HepG2 (cell line): ENCODE measurements at regions not wholly inside any gene's neighbourhood (a gene's known extent, or its start where the extent isn't known, plus 50 kb on each side); places are given as distances from the start of the nearest gene placed in this dataset.

Experiments
- ATAC-seq: fragments of 200-7000 bp; cut with Tn5 transposase; 3 replicates; pipeline ENCODE4 v1.9.1; 2020; ENCODE audit warnings: mild to moderate bottlenecking, moderate library complexity
- BruUV-seq: library from RNA; stranded (reverse); fragments of 400-500 nt; replicated peaks from 2 replicates; lab custom pipeline; 2021; lab: Mats Ljungman, UMichigan
- CTCF ChIA-PET: fragments of 300-600 bp; formaldehyde crosslinking; extraction: SDS; loops from one replicate; lab custom pipeline; 2021; ENCODE audit warnings: low total read pairs, inconsistent platforms, low intra/inter-chr PET ratio; lab: Yijun Ruan, JAX
- POLR2A ChIA-PET: fragments of 350-600 bp; sonication (Branson Sonifier 250); formaldehyde crosslinking; loops from one replicate; lab custom pipeline; 2020; ENCODE audit warnings: antibody characterized with exemption, inconsistent platforms; lab: Yijun Ruan, JAX
- DNase-seq: peaks from one replicate; pipeline ENCODE4 v3.0.0-alpha.2; 2015; ENCODE audit warnings: low spot score
- FAIRE-seq: peaks from 3 replicates; lab custom pipeline; 2011; peaks lifted over from hg19 to GRCh38; lab: Jason Lieb, UNC
- H2AFZ ChIP-seq: one replicate; pipeline ENCODE4 v1.6.1; 2011; ENCODE audit warnings: low read length, inconsistent platforms
- H3K27ac ChIP-seq: fragments of 300-600 bp; 3 replicates; pipeline ENCODE4 v1.8.0; 2011; ENCODE audit warnings: mixed run types, mild to moderate bottlenecking, mixed read lengths, low read length, inconsistent platforms; ENCODE audit not compliant: insufficient read depth; ENCODE audit errors: extremely low read length
- H3K27me3 ChIP-seq, 2 experiments: fragments of 200-600 bp in 1 of 2; 2 replicates in 1 of 2; 3 replicates in 1 of 2; pipeline versions ENCODE4 v1.6.0 to v1.8.0; 2011; ENCODE audit warnings: low read length in 2 of 2, mild to moderate bottlenecking in 2 of 2, moderate library complexity in 2 of 2, inconsistent platforms in 1 of 2; ENCODE audit not compliant: insufficient read depth in 2 of 2, control insufficient read depth in 1 of 2
- H3K36me3 ChIP-seq, 2 experiments: fragments of 200-600 bp in 1 of 2; replicated peaks in 1 of 2; 2 replicates in 1 of 2; 3 replicates in 1 of 2; pipeline versions ENCODE4 v1.5.1 to v1.8.0; 2011; ENCODE audit warnings: low read length in 2 of 2, inconsistent platforms in 1 of 2; ENCODE audit not compliant: insufficient read depth in 2 of 2, control insufficient read depth in 1 of 2
- H3K4me1 ChIP-seq: 2 replicates; pipeline ENCODE4 v1.5.1; 2012; ENCODE audit warnings: low read length, inconsistent platforms; ENCODE audit not compliant: insufficient read depth
- H3K4me2 ChIP-seq: 2 replicates; pipeline ENCODE4 v1.6.0; 2011; ENCODE audit warnings: low read depth, low read length, inconsistent platforms
- H3K4me3 ChIP-seq, 3 experiments: fragments of 200-600 bp in 1 of 3; sonication (generic), shearing (Covaris generic) in 1 of 3; replicated peaks in 1 of 3; 2 replicates each; pipeline ENCODE4 v1.5.1; 2011 to 2016; ENCODE audit warnings: low read length in 3 of 3, inconsistent platforms in 2 of 3, low read depth in 2 of 3, mild to moderate bottlenecking in 2 of 3, control low read depth in 1 of 3, mixed read lengths in 1 of 3; ENCODE audit not compliant: insufficient read depth in 1 of 3
- H3K79me2 ChIP-seq: one replicate; pipeline ENCODE4 v1.6.1; 2011; ENCODE audit warnings: low read length, inconsistent platforms; ENCODE audit not compliant: insufficient read depth
- H3K9ac ChIP-seq: 2 replicates; pipeline ENCODE4 v1.6.0; 2011; ENCODE audit warnings: mild to moderate bottlenecking, low read depth, low read length, inconsistent platforms; ENCODE audit not compliant: insufficient read depth
- H3K9me3 ChIP-seq: 2 replicates; pipeline ENCODE4 v1.5.1; 2012; ENCODE audit warnings: mild to moderate bottlenecking, low read length
- H4K20me1 ChIP-seq: 2 replicates; pipeline ENCODE4 v1.6.0; 2011; ENCODE audit warnings: inconsistent platforms, mild to moderate bottlenecking, low read length, moderate library complexity; ENCODE audit not compliant: insufficient read depth
- BRD4 ChIP-seq: sonication (generic); formaldehyde crosslinking; IDR thresholded peaks from 2 replicates; pipeline ENCODE4 v1.4.0; 2020; ENCODE audit warnings: missing genetic modification reagents
- CSRNP2 ChIP-seq: sonication (generic); formaldehyde crosslinking; conservative IDR thresholded peaks from 2 replicates; pipeline ENCODE4 v1.8.0; 2022; ENCODE audit warnings: low read depth, missing genetic modification reagents
- CTCF ChIP-seq: sonication (generic); formaldehyde crosslinking; IDR thresholded peaks from 2 replicates; pipeline ENCODE4 v1.5.0; 2020; ENCODE audit warnings: mild to moderate bottlenecking, missing genetic modification reagents, moderate library complexity
- FLYWCH1 ChIP-seq: sonication (generic); formaldehyde crosslinking; IDR thresholded peaks from 2 replicates; pipeline ENCODE4 v1.8.1; 2023; ENCODE audit warnings: mild to moderate bottlenecking, missing genetic modification reagents
- GATA4 ChIP-seq: sonication (generic); IDR thresholded peaks from 2 replicates; pipeline ENCODE4 v1.6.1; 2016; ENCODE audit warnings: antibody characterized with exemption, low read depth, borderline replicate concordance
- GLMP ChIP-seq: sonication (generic); formaldehyde crosslinking; IDR thresholded peaks from 2 replicates; pipeline ENCODE4 v1.9.0; 2021; ENCODE audit warnings: missing genetic modification reagents, mild to moderate bottlenecking, borderline replicate concordance
- GPBP1L1 ChIP-seq: sonication (generic); formaldehyde crosslinking; IDR thresholded peaks from 2 replicates; pipeline ENCODE4 v1.5.0; 2020; ENCODE audit warnings: mild to moderate bottlenecking, missing genetic modification reagents
- PHF5A ChIP-seq: IDR thresholded peaks from one replicate; pipeline ENCODE4 v1.6.1; 2018; ENCODE audit warnings: low read depth, missing genetic modification reagents; ENCODE audit not compliant: unreplicated experiment
- POGZ ChIP-seq: sonication (generic); formaldehyde crosslinking; IDR thresholded peaks from 2 replicates; pipeline ENCODE4 v1.4.0; 2020; ENCODE audit warnings: mild to moderate bottlenecking, missing genetic modification reagents
- RELA ChIP-seq: sonication (generic); formaldehyde crosslinking; IDR thresholded peaks from 2 replicates; pipeline ENCODE4 v1.4.0; 2020; ENCODE audit warnings: missing genetic modification reagents
- RXRA ChIP-seq: sonication (generic); formaldehyde crosslinking; IDR thresholded peaks from 2 replicates; pipeline ENCODE4 v1.5.1; 2020; ENCODE audit warnings: missing genetic modification reagents
- TFE3 ChIP-seq: IDR thresholded peaks from 2 replicates; pipeline ENCODE4 v1.6.1; 2016
- ZFP41 ChIP-seq: sonication (generic); formaldehyde crosslinking; IDR thresholded peaks from 2 replicates; pipeline ENCODE4 v1.4.0; 2020; ENCODE audit warnings: mild to moderate bottlenecking, missing genetic modification reagents, borderline replicate concordance
- ZNF317 ChIP-seq: sonication (generic); formaldehyde crosslinking; IDR thresholded peaks from 2 replicates; pipeline ENCODE4 v1.5.0; 2020; ENCODE audit warnings: mild to moderate bottlenecking, missing genetic modification reagents
- ZNF724P ChIP-seq: sonication (generic); formaldehyde crosslinking; IDR thresholded peaks from 2 replicates; pipeline ENCODE4 v1.8.0; 2022; ENCODE audit warnings: missing genetic modification reagents, borderline replicate concordance
- ZNF83 ChIP-seq: sonication (generic); formaldehyde crosslinking; IDR thresholded peaks from 2 replicates; pipeline ENCODE4 v1.4.0; 2020; ENCODE audit warnings: missing genetic modification reagents, mild to moderate bottlenecking, borderline replicate concordance
- ZNF878 ChIP-seq: sonication (generic); formaldehyde crosslinking; IDR thresholded peaks from 2 replicates; pipeline ENCODE4 v1.8.1; 2023; ENCODE audit warnings: mild to moderate bottlenecking, missing genetic modification reagents, moderate library complexity
- WGBS: methylation state at CpG from one replicate; pipeline ENCODE4 v1.1.6; 2017; ENCODE audit warnings: low lambda C conversion rate; 5-methylcytosine and 5-hydroxymethylcytosine counted together
- in situ Hi-C: cut with HindIII; loops from 2 replicates; pipeline ENCODE4 v1.10.0; 2017; ENCODE audit warnings: low pct_unique_long_range_greater_than_20kb; ENCODE audit not compliant: extremely low pct_ligation_motif_present
- intact Hi-C: fragments of 100-400 bp; cut with micrococcal nuclease; formaldehyde crosslinking; loops from one replicate; pipeline ENCODE4 v1.10.0; 2022; ENCODE audit not compliant: unreplicated experiment

- TF ChIP-seq CSRNP2 (no peak), POGZ (CRISPR knock-in tag) (no peak), ZNF83 (no peak), BRD4 (CRISPR knock-in tag) (no peak), ZFP41 (CRISPR knock-in tag) (no peak), FLYWCH1 (CRISPR knock-in tag) (no peak), PHF5A (no peak), GPBP1L1 (CRISPR knock-in tag) (no peak), GATA4 (no peak), RXRA (CRISPR knock-in tag) (no peak)
Observed at GRCh38 chr3:110405830-110406585, 665.6 kb upstream of the NECTIN3 start (continued).

GRCh38 chr3:110413266-110413665 is 658.4 kb upstream of the NECTIN3 start:
- CTCF ChIA-PET: no interaction called here
- Histone ChIP-seq H3K9ac (no peak overlapping the region), H3K4me3 (no peak overlapping the region), H2AFZ (no peak overlapping the region), H3K36me3 (no peaks in the 10 kb centered on the region), H4K20me1 (no peaks in the 10 kb centered on the region), H3K4me1 (no peaks in the 10 kb centered on the region), H3K4me2 (no peak overlapping the region), H3K9me3 (no peaks in the 10 kb centered on the region), H3K79me2 (no peaks in the 10 kb centered on the region), H3K27ac (no peak overlapping the region), H3K27me3 (no peaks in the 10 kb centered on the region)
- no peak for DNase-seq
- in situ Hi-C loops: no loop called here
- ATAC-seq: no peak
- no peak for FAIRE-seq
- intact Hi-C loops: no loop called here
- POLR2A ChIA-PET: no interaction called here
- 60% methylated on average over 3 of the region's 3 CpGs for WGBS
- no TSS peak for BruUV-seq
- no peak for TF ChIP-seq GLMP (CRISPR knock-in tag)
- TF ChIP-seq TFE3 (CRISPR knock-in tag): no peak
- no peak for TF ChIP-seq ZNF878 (CRISPR knock-in tag)
- no peak for TF ChIP-seq ZNF317 (CRISPR knock-in tag)
- no peak for TF ChIP-seq ZNF724P (CRISPR knock-in tag)
- no peak for TF ChIP-seq RELA (CRISPR knock-in tag)
- no peak for TF ChIP-seq CTCF (CRISPR knock-in tag)
